Vagina (tissue), 2 donors: ENCODE measurements at regions not wholly inside any gene's neighbourhood (a gene's known extent, or its start where the extent isn't known, plus 50 kb on each side); places are given as distances from the start of the nearest gene placed in this dataset.

Experiments
- CTCF ChIP-seq, 3 experiments: fragments of 450-650 bp in 2 of 3; fragments of 200-600 bp in 1 of 3; sonication (generic) in 1 of 3; IDR thresholded peaks; one replicate each; pipeline ENCODE4 v1.5.1; 2017 to 2019; ENCODE audit warnings: antibody characterized with exemption in 3 of 3, mild to moderate bottlenecking in 2 of 3, moderate library complexity in 2 of 3
- POLR2A ChIP-seq, 2 donors: fragments of 450-650 bp; IDR thresholded peaks; one replicate each; pipeline ENCODE4 v1.6.1; 2017; ENCODE audit warnings: antibody characterized with exemption in 2 of 2, mild to moderate bottlenecking in 2 of 2, moderate library complexity in 2 of 2
- POLR2AphosphoS5 ChIP-seq, 2 donors: sonication (generic); formaldehyde crosslinking; IDR thresholded peaks; one replicate each; pipeline ENCODE4 v1.9.0; 2017; ENCODE audit warnings: antibody characterized with exemption in 2 of 2, mild to moderate bottlenecking in 2 of 2, low read depth in 1 of 2; ENCODE audit not compliant: insufficient read depth in 1 of 2

- TF ChIP-seq CTCF (IDR thresholded peaks at IDR 0.05) (no peak), POLR2A (IDR thresholded peaks at IDR 0.05) (no peak), POLR2AphosphoS5 (IDR thresholded peaks at IDR 0.05; ENCODE audit: insufficient read depth in 1 of 2, low read depth in 1 of 2) (no peak)
These were observed 145.9 kb upstream of the RBMS1 start for GRCh38 chr2:160639472-160639871.
